ENCODE measurements at regions not wholly inside any gene's neighbourhood (a gene's known extent, or its start where the extent isn't known, plus 50 kb on each side); places are given as distances from the start of the nearest gene placed in this dataset.

DNA sequence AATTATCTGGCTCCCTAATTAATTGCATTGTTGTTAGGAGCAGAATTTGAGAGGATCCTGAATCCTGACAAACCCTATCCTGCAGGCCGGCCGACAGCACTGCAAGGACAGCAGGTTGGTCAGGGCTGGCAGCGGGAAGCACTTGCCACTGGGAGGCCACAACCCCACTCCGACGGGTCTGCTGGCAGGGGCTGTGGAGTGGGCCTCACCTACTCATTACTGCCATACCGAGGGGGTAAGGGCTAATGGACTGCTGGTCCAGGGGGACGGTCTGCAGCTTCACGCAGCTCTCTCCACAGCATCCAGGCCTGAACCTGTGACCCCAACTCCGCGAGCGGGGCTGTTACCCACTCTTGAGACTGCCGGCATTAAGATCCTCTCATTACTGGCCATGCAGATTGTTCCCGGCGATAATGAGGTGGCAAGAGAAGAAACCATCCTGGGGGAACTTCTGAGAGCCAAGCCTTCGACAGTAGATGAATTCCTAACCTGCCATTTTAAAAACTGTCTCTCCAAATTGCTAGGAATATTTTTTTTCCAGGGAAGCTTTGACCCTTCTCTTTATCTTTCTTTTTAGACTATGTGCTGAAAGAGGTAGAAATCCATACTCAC, 501.3 kb downstream of the OMA1 start:
- H3K4me3 ChIP-seq, result no peak overlapping the region
- H3K9me3 ChIP-seq, result no peaks in the 10 kb centered on the region
- H3K4me1 ChIP-seq, result no peaks in the 10 kb centered on the region
- no peak overlapping the region for H3K27ac ChIP-seq
- H3K36me3 ChIP-seq, result no peaks in the 10 kb centered on the region
- H3K27me3 ChIP-seq, result no peaks in the 10 kb centered on the region
- TF ChIP-seq, protein P1, sequence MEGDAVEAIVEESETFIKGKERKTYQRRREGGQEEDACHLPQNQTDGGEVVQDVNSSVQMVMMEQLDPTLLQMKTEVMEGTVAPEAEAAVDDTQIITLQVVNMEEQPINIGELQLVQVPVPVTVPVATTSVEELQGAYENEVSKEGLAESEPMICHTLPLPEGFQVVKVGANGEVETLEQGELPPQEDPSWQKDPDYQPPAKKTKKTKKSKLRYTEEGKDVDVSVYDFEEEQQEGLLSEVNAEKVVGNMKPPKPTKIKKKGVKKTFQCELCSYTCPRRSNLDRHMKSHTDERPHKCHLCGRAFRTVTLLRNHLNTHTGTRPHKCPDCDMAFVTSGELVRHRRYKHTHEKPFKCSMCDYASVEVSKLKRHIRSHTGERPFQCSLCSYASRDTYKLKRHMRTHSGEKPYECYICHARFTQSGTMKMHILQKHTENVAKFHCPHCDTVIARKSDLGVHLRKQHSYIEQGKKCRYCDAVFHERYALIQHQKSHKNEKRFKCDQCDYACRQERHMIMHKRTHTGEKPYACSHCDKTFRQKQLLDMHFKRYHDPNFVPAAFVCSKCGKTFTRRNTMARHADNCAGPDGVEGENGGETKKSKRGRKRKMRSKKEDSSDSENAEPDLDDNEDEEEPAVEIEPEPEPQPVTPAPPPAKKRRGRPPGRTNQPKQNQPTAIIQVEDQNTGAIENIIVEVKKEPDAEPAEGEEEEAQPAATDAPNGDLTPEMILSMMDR (IDR thresholded peaks at IDR 0.05), result no peak
- no peak for DNase-seq (ENCODE audit: low spot score)

DNA sequence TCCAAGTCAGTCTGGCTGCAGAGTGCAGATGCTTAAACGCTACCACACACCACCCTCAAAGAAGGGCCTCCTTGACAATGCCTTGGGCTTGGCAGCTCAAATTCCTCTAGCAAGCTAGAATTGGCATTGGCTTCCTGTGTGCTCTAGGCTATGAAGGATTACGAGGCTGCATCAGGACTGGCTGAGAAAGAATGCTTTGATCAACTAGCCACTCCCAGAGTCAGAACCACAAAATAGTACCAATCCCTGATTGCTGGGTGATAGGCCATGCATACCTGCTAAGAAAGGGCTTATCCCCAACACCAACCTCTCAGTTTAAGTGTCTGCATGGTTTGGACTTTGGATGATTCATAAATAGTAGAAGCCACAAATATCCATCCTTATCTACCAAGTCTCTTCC, 504.9 kb downstream of the OMA1 start:
- H3K36me3 ChIP-seq, result no peaks in the 10 kb centered on the region
- no peaks in the 10 kb centered on the region for H3K4me1 ChIP-seq
- H3K27me3 ChIP-seq, result no peaks in the 10 kb centered on the region
- H3K4me3 ChIP-seq, result no peak overlapping the region
- no peaks in the 10 kb centered on the region for H3K9me3 ChIP-seq
- no peak for DNase-seq (ENCODE audit: low spot score)
- H3K27ac ChIP-seq, result no peak overlapping the region
- TF ChIP-seq, protein P1 (IDR thresholded peaks at IDR 0.05), result no peak

DNA sequence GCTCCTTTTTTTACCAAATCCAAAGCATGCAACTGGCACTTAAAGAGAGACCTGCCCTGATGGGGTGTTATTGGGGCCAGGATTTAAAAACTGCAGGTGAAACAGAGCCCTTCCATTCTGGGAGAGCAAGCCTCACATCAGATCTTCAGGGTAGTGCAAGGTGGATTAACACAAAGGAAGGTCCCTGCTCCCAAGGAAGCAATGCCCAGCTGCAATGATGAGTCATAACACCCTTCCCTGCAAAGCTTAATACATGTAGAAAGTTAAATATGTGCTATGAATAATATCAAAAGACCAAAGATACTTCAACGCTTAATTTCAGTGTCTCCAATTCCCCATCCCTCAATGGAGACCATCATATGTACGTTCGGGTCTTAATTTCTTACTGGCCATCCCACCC, 508.0 kb downstream of the OMA1 start:
- Histone ChIP-seq H3K4me1 (no peaks in the 10 kb centered on the region), H3K9me3 (no peaks in the 10 kb centered on the region), H3K27me3 (no peaks in the 10 kb centered on the region), H3K4me3 (no peak overlapping the region), H3K36me3 (no peaks in the 10 kb centered on the region), H3K27ac (no peak overlapping the region)
- TF ChIP-seq, protein P1 (IDR thresholded peaks at IDR 0.05), result no peak
- DNase-seq (ENCODE audit: low spot score), result no peak

DNA sequence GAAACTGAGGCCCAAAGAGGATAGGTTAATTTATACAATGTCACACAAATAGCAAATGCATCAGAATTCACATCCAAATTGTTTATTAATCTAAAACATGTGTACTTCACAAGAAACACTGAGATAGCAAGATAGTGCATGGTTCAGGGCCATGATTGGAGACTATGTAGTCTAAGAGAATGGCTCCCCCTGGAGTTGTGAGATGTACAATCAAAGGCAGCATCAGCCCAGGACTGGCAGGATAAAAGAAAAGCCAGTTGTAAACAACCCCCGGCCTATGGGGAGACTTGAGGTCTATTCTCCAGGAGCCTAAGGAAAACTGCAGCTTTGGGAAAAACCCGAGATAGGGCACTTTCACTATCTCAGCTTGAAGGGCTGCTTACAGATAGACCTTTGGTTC, 511.0 kb downstream of the OMA1 start:
- Histone ChIP-seq H3K27me3 (no peaks in the 10 kb centered on the region), H3K27ac (no peak overlapping the region), H3K9me3 (no peaks in the 10 kb centered on the region), H3K4me3 (no peak overlapping the region), H3K36me3 (no peaks in the 10 kb centered on the region), H3K4me1 (no peaks in the 10 kb centered on the region)
- no peak for DNase-seq (ENCODE audit: low spot score)
- TF ChIP-seq, protein P1 (IDR thresholded peaks at IDR 0.05), result no peak

DNA sequence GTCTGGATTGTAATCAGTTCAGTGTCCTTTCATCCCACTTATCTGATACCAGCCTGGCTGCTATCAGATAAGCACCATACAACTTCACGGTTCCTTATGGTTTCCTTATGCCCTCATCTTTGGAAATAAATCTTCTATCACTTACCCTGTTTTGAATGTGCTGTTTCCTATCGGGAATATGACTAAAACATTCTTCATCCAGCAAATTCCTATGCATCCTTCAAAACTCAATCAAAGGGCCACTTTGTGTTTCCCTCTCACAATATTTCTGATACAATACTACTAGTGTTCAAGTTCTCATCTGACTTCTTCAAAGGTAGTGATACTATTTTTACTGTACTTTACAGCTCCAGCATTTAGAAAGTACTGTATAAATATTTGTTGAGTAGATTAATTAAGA, 513.2 kb downstream of the OMA1 start:
- Histone ChIP-seq H3K4me3 (no peak overlapping the region), H3K27ac (no peak overlapping the region), H3K36me3 (no peaks in the 10 kb centered on the region), H3K27me3 (no peaks in the 10 kb centered on the region), H3K4me1 (no peaks in the 10 kb centered on the region), H3K9me3 (no peaks in the 10 kb centered on the region)
- DNase-seq (ENCODE audit: low spot score), result no peak
- TF ChIP-seq, protein P1 (IDR thresholded peaks at IDR 0.05), result no peak

DNA sequence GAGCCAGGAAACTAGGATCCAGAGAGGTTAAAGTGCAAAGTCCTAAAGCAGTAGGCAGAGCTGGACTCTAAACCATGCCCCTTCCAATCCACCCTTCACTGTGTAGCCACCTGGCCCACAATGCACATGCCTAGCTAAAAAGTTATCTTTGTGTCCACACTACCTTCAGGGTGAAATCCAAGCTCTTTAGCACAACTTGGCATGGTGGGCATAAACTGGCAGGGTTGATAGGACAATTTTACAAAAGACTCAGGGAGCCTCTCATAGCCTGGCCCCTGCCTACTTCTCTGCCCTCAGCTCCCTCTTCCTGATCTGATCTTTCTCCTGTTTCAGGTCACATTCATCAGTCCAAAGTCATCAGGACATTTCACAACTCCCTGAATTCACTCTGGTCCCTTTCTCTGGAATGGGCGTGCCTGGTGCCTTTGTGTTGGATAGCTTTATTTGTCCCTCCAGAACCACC, 513.9 kb downstream of the OMA1 start:
- DNase-seq (ENCODE audit: low spot score), result no peak
- H3K4me3 ChIP-seq, result no peak overlapping the region
- no peak overlapping the region for H3K27ac ChIP-seq
- no peaks in the 10 kb centered on the region for H3K27me3 ChIP-seq
- no peaks in the 10 kb centered on the region for H3K36me3 ChIP-seq
- TF ChIP-seq, protein P1 (IDR thresholded peaks at IDR 0.05), result no peak
- no peaks in the 10 kb centered on the region for H3K4me1 ChIP-seq
- no peaks in the 10 kb centered on the region for H3K9me3 ChIP-seq

Measured in right atrium auricular region (tissue), 2 donors.